GM12878 (cell line): ENCODE measurements at regions not wholly inside any gene's neighbourhood (a gene's known extent, or its start where the extent isn't known, plus 50 kb on each side); places are given as distances from the start of the nearest gene placed in this dataset.

Source experiments
- ATAC-seq: fragments of 200-7000 bp; cut with Tn5 transposase; 3 replicates; pipeline ENCODE4 v1.9.1; 2020; ENCODE audit warnings: mild to moderate bottlenecking, moderate library complexity
- BruUV-seq: library from RNA; stranded (reverse); fragments of 400-500 nt; replicated peaks from 2 replicates; lab custom pipeline; 2021; lab: Mats Ljungman, UMichigan
- CTCF ChIA-PET: fragments of 300-600 bp; sonication (Branson Sonifier 250); formaldehyde crosslinking; extraction: SDS; loops from one replicate; lab custom pipeline; 2021; ENCODE audit warnings: inconsistent platforms; lab: Yijun Ruan, JAX
- POLR2A ChIA-PET: fragments of 350-600 bp; formaldehyde crosslinking; extraction: SDS; loops from one replicate; lab custom pipeline; 2021; ENCODE audit warnings: inconsistent platforms; lab: Charles Lee
- RAD21 ChIA-PET: fragments of 300-600 bp; sonication (Branson Sonifier 250); formaldehyde crosslinking; loops from one replicate; lab custom pipeline; 2023; ENCODE audit warnings: antibody characterized with exemption; ENCODE audit not compliant: unreplicated experiment; lab: Charles Lee
- SMC1A ChIA-PET: fragments of 300-600 bp; sonication (Branson Sonifier 250); formaldehyde crosslinking; loops from one replicate; lab custom pipeline; 2023; ENCODE audit not compliant: unreplicated experiment, uncharacterized antibody; lab: Charles Lee
- DNase-seq: peaks from one replicate; pipeline ENCODE4 v3.0.0-alpha.2; 2011; ENCODE audit warnings: low read depth, low spot score
- FAIRE-seq: peaks from 3 replicates; lab custom pipeline; 2011; peaks lifted over from hg19 to GRCh38; lab: Jason Lieb, UNC
- H2AFZ ChIP-seq: 2 replicates; pipeline ENCODE4 v1.6.0; 2011; ENCODE audit warnings: low read depth, low read length, control low read depth; ENCODE audit not compliant: control insufficient read depth
- H3K27ac ChIP-seq: 2 replicates; pipeline ENCODE4 v1.5.1; 2011; ENCODE audit warnings: control low read depth; ENCODE audit not compliant: control insufficient read depth, insufficient read depth
- H3K27me3 ChIP-seq, 2 experiments: replicated peaks in 1 of 2; 2 replicates each; pipeline versions ENCODE4 v1.6.0 to v1.6.1; 2011; ENCODE audit warnings: low read length in 1 of 2; ENCODE audit not compliant: control insufficient read depth in 2 of 2, insufficient read depth in 2 of 2
- H3K36me3 ChIP-seq, 2 experiments: 2 replicates each; pipeline ENCODE4 v1.5.1; 2011; ENCODE audit warnings: low read length in 1 of 2; ENCODE audit not compliant: control insufficient read depth in 2 of 2, insufficient read depth in 2 of 2
- H3K4me1 ChIP-seq: 2 replicates; pipeline ENCODE4 v1.6.1; 2011; ENCODE audit warnings: mild to moderate bottlenecking, low read length, moderate library complexity, mixed read lengths; ENCODE audit not compliant: control insufficient read depth, insufficient read depth
- H3K4me2 ChIP-seq: 2 replicates; pipeline ENCODE4 v1.6.0; 2011; ENCODE audit warnings: control low read depth; ENCODE audit not compliant: control insufficient read depth, insufficient read depth
- H3K4me3 ChIP-seq: fragments of 200-600 bp; sonication (generic); 2 replicates; pipeline ENCODE4 v1.5.1; 2016
- H3K79me2 ChIP-seq: 2 replicates; pipeline ENCODE4 v1.6.0; 2011; ENCODE audit warnings: low read length; ENCODE audit not compliant: control insufficient read depth, insufficient read depth
- H3K9ac ChIP-seq: 2 replicates; pipeline ENCODE4 v1.8.0; 2011; ENCODE audit warnings: low read length, control low read depth, mixed read lengths; ENCODE audit not compliant: control insufficient read depth, insufficient read depth
- H3K9me3 ChIP-seq: replicated peaks from 3 replicates; pipeline ENCODE4 v1.5.1; 2011; ENCODE audit warnings: mild to moderate bottlenecking, low read length; ENCODE audit not compliant: control insufficient read depth, insufficient read depth
- H4K20me1 ChIP-seq: 2 replicates; pipeline ENCODE4 v1.6.0; 2011; ENCODE audit not compliant: control insufficient read depth, insufficient read depth
- CBX5 ChIP-seq: sonication (generic); IDR thresholded peaks from 2 replicates; pipeline ENCODE4 v1.6.1; 2016; ENCODE audit warnings: low read depth, moderate library complexity, mild to moderate bottlenecking, inconsistent platforms
- CTCF ChIP-seq, 3 experiments: IDR thresholded peaks in 2 of 3; conservative IDR thresholded peaks in 1 of 3; 2 replicates each; pipeline ENCODE4 v1.5.1; 2011; ENCODE audit warnings: low read depth in 3 of 3, low read length in 3 of 3, mild to moderate bottlenecking in 3 of 3, control low read depth in 2 of 3, moderate library complexity in 2 of 3, inconsistent platforms in 1 of 3, mixed read lengths in 1 of 3; ENCODE audit not compliant: control insufficient read depth in 2 of 3, insufficient read depth in 1 of 3; ENCODE audit errors: extremely low read depth in 1 of 3
- EGR1 ChIP-seq, 2 experiments: IDR thresholded peaks; 1 replicate in 1 of 2; 2 replicates in 1 of 2; pipeline ENCODE4 v1.6.1; 2011 to 2012; ENCODE audit warnings: low read depth in 2 of 2, low read length in 2 of 2, borderline replicate concordance in 1 of 2, mild to moderate bottlenecking in 1 of 2, moderate library complexity in 1 of 2
- EP300 ChIP-seq, 2 experiments: fragments of 150-350 bp in 1 of 2; IDR thresholded peaks; 2 replicates each; pipeline ENCODE4 v1.6.1; 2011 to 2012; ENCODE audit warnings: low read depth in 2 of 2, low read length in 2 of 2, borderline replicate concordance in 1 of 2, improper control_type of control experiment in 1 of 2, inconsistent platforms in 1 of 2; ENCODE audit not compliant: control insufficient read depth in 1 of 2
- HDAC2 ChIP-seq: fragments of 200-600 bp; sonication (generic); IDR thresholded peaks from 2 replicates; pipeline ENCODE4 v1.6.1; 2017
- MTA3 ChIP-seq: IDR thresholded peaks from 2 replicates; pipeline ENCODE4 v1.6.1; 2012; ENCODE audit warnings: low read length, inconsistent platforms, borderline replicate concordance
- NFYB ChIP-seq: IDR thresholded peaks from 2 replicates; pipeline ENCODE4 v1.6.1; 2011; ENCODE audit warnings: low read depth, mild to moderate bottlenecking, low read length, improper control_type of control experiment, moderate library complexity; ENCODE audit not compliant: insufficient read depth
- NR2F1 ChIP-seq: fragments of 450-650 bp; conservative IDR thresholded peaks from 2 replicates; pipeline ENCODE4 v1.6.1; 2017; ENCODE audit warnings: mild to moderate bottlenecking
- PML ChIP-seq: IDR thresholded peaks from 2 replicates; pipeline ENCODE4 v1.6.1; 2012; ENCODE audit warnings: low read length, inconsistent platforms
- PRDM15 ChIP-seq: fragments of 450-650 bp; formaldehyde crosslinking; IDR thresholded peaks from 2 replicates; pipeline ENCODE4 v1.4.0; 2020; ENCODE audit warnings: mild to moderate bottlenecking, moderate library complexity
- RFX5 ChIP-seq: IDR thresholded peaks from 2 replicates; pipeline ENCODE4 v1.6.1; 2011; ENCODE audit warnings: low read depth, low read length, improper control_type of control experiment
- SMC3 ChIP-seq: IDR thresholded peaks from 2 replicates; pipeline ENCODE4 v1.6.1; 2011; ENCODE audit warnings: low read length, improper control_type of control experiment, borderline replicate concordance
- SPI1 ChIP-seq: IDR thresholded peaks from 2 replicates; pipeline ENCODE4 v1.6.1; 2011; ENCODE audit warnings: low read depth, mild to moderate bottlenecking, low read length, moderate library complexity, borderline replicate concordance; ENCODE audit not compliant: insufficient read depth
- STAT1 ChIP-seq: fragments of 450-650 bp; conservative IDR thresholded peaks from 2 replicates; pipeline ENCODE4 v1.6.1; 2014; ENCODE audit warnings: antibody characterized with exemption, mild to moderate bottlenecking
- WGBS: methylation state at CpG from one replicate; pipeline ENCODE4 v1.1.6; 2016; ENCODE audit warnings: low lambda C conversion rate; ENCODE audit not compliant: insufficient replicate concordance, insufficient coverage; ENCODE audit errors: missing lambda C conversion rate; 5-methylcytosine and 5-hydroxymethylcytosine counted together
- in situ Hi-C: fragments of 300-500 bp; cut with MboI; formaldehyde crosslinking; loops from 9 replicates; pipeline ENCODE4 v1.14.3; 2018; ENCODE audit warnings: mixed read lengths
- intact Hi-C: fragments of 100-400 bp; cut with micrococcal nuclease; formaldehyde crosslinking; loops from one replicate; pipeline ENCODE4 v1.14.2; 2022; ENCODE audit not compliant: unreplicated experiment

- no peak overlapping the region for H3K4me2 ChIP-seq
- SMC1A ChIA-PET, result no interaction called here
- H3K27ac ChIP-seq, result no peak overlapping the region
- H3K79me2 ChIP-seq, result no peaks in the 10 kb centered on the region
- H3K9ac ChIP-seq, result no peak overlapping the region
- no peaks in the 10 kb centered on the region for H3K4me1 ChIP-seq
- ATAC-seq (no peak), FAIRE-seq (no peak), DNase-seq (no peak)
- no peaks in the 10 kb centered on the region for H4K20me1 ChIP-seq
- POLR2A ChIA-PET, result no interaction called here
- CTCF ChIA-PET, result interaction anchor here (0.7 kb wide), 1 partner anchor 483 kb away, joined by 3 read pairs; no protein-coding TSS in a partner anchor
- no peak overlapping the region for H3K4me3 ChIP-seq
- intact Hi-C loops, result no loop called here
- WGBS, result 36% methylated on average over 2 of the region's 2 CpGs
- H3K9me3 ChIP-seq, result no peaks in the 10 kb centered on the region
- H2AFZ ChIP-seq, result no peak overlapping the region
- RAD21 ChIA-PET, result no interaction called here
- in situ Hi-C loops, result no loop called here
- BruUV-seq, result no TSS peak
- TF ChIP-seq SMC3, result no peak
- no peak for TF ChIP-seq SPI1
- no peak for TF ChIP-seq STAT1
- TF ChIP-seq PML, result no peak
- no peak for TF ChIP-seq CBX5
- no peak for TF ChIP-seq MTA3
- TF ChIP-seq EGR1 (IDR thresholded peaks at IDR 0.05; ENCODE audit: borderline replicate concordance in 1 of 2, low read depth in 2 of 2, low read length in 2 of 2), result no peak
- no peak for TF ChIP-seq EP300 (IDR thresholded peaks at IDR 0.05; ENCODE audit: borderline replicate concordance in 1 of 2, control insufficient read depth in 1 of 2, low read depth in 2 of 2, low read length in 2 of 2)
- no peak for TF ChIP-seq HDAC2
- no peak for TF ChIP-seq NR2F1
- TF ChIP-seq NFYB, result no peak
- TF ChIP-seq CTCF (IDR thresholded peaks at IDR 0.05 in 2 of 3, conservative IDR thresholded peaks at IDR 0.05 in 1 of 3; ENCODE audit: control insufficient read depth in 2 of 3, extremely low read depth in 1 of 3, insufficient read depth in 1 of 3, low read depth in 3 of 3, low read length in 3 of 3), result no peak
- TF ChIP-seq PRDM15 (CRISPR knock-in tag), result no peak
- TF ChIP-seq RFX5, result no peak
- no peaks in the 10 kb centered on the region for H3K27me3 ChIP-seq
- H3K36me3 ChIP-seq, result no peaks in the 10 kb centered on the region
Measured at GRCh38 chr9:7671847-7672246, 127.7 kb downstream of the DMAC1 start.
